ENCODE measurements at regions not wholly inside any gene's neighbourhood (a gene's known extent, or its start where the extent isn't known, plus 50 kb on each side); places are given as distances from the start of the nearest gene placed in this dataset.
A peak's percentile ranks its signal among the peaks of the same experiment; 100 is the strongest.

DNA sequence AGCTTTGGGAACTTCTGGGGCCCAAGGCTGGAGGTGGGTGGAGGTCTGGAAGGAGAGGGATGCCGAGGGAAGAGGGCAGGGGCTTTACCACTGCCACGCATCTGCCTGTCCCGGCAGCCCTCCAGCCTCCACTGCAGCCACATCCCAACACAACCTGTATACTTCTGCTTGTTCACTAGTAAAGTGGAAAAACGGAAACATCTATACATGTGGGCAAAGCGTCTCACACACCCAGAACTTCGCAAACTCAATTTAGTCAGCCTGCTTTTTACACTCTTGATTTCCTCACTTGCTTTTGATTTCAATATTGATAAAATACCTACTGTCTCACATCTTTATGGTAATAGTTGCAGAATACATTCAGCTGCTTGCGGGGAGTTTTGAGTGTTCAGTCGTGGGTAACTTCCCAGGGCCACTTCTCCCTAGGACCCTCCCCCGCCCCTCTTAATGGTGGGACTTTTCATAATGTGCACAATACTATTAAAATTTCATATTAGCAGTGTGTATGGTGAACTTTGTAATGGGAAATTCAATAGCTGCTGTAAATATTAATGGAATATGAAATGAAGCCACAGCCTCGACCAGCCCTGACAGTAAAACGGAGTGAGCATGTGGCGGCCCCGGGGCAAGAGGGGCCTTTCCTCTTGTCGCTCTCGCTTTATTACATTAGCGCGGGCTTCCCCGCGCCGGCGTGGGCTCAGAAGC, 85.2 kb downstream of the NR2F2 start:
- peak overlapping the region; percentile 23 to 71 (median 42) for H3K4me3 ChIP-seq
- TF ChIP-seq POLR2A (IDR thresholded peaks at IDR 0.05) (no peak), EP300 (IDR thresholded peaks at IDR 0.05) (no peak)
- TF ChIP-seq, protein P1, sequence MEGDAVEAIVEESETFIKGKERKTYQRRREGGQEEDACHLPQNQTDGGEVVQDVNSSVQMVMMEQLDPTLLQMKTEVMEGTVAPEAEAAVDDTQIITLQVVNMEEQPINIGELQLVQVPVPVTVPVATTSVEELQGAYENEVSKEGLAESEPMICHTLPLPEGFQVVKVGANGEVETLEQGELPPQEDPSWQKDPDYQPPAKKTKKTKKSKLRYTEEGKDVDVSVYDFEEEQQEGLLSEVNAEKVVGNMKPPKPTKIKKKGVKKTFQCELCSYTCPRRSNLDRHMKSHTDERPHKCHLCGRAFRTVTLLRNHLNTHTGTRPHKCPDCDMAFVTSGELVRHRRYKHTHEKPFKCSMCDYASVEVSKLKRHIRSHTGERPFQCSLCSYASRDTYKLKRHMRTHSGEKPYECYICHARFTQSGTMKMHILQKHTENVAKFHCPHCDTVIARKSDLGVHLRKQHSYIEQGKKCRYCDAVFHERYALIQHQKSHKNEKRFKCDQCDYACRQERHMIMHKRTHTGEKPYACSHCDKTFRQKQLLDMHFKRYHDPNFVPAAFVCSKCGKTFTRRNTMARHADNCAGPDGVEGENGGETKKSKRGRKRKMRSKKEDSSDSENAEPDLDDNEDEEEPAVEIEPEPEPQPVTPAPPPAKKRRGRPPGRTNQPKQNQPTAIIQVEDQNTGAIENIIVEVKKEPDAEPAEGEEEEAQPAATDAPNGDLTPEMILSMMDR (IDR thresholded peaks at IDR 0.05), result no peak
- peak overlapping the region; percentile 28 to 91 (median 78) for H3K27ac ChIP-seq
- no peaks in the 10 kb centered on the region for H3K9me3 ChIP-seq
- peaks cover 0 to 37% (median 2%) of the 10 kb centered on the region in 4 donors for H3K4me1 ChIP-seq
- no peak for DNase-seq (ENCODE audit: low spot score in 2 of 2)
- H3K36me3 ChIP-seq, result no peaks in the 10 kb centered on the region
- peaks cover 0 to 20% of the 10 kb centered on the region in 2 donors for H3K27me3 ChIP-seq
- 43 to 56% methylated on average over 15 to 21 of the region's 21 CpGs for WGBS, 2 donors

DNA sequence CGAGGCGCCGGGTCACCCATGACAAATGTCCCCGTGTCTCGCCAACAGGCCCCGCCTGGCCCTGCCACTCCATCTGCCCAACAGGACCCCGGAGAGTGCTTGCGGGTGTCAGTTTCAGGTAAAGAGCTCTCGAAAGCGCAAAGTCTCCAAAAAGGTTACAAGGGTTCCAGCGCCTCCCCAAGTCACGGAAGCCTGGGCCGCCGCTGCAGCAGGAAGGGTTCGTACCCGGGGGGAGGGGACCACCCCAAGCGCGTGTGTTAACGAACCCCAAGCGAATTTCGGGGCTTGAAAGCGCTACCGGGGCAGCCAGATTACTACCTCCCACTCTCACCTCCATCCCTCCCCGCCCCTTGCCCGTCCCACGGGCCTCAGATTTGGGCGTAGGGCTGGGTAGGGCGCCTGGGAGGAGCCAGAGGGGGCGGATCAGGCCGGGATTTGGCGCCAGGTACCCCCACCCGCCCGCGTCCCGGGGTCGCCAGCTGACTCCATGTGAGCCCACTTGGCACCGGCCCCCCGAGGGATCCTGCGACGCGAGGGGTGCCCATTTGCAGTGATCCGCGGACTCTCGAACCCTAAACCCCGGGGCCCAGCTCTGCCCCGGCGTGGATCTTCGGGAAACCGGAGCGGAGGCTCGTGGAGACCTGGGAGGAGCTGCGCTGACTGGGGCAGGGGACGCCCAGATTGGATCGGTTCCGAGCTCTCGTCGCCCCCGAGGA, 85.9 kb downstream of the NR2F2 start:
- Histone ChIP-seq H3K27me3 (peaks cover 0 to 20% of the 10 kb centered on the region in 2 donors), H3K4me3 (peak overlapping the region; percentile 23 to 71 (median 42)), H3K4me1 (peaks cover 0 to 30% (median 2%) of the 10 kb centered on the region in 4 donors), H3K36me3 (no peaks in the 10 kb centered on the region), H3K9me3 (no peaks in the 10 kb centered on the region), H3K27ac (peak overlapping the region; percentile 28 to 91 (median 78))
- 8 to 9% methylated on average over 24 to 25 of the region's 58 CpGs for WGBS, 2 donors
- no peak for DNase-seq (ENCODE audit: low spot score in 2 of 2)
- TF ChIP-seq, protein P1 (IDR thresholded peaks at IDR 0.05), result no peak
- TF ChIP-seq POLR2A (IDR thresholded peaks at IDR 0.05), result no peak
- TF ChIP-seq EP300 (IDR thresholded peaks at IDR 0.05), result no peak

GRCh38 chr15:96416934-96417759, 86.6 kb downstream of the NR2F2 start:
- peak overlapping the region; percentile 28 to 91 (median 78) for H3K27ac ChIP-seq
- peaks cover 0 to 20% of the 10 kb centered on the region in 2 donors for H3K27me3 ChIP-seq
- peak overlapping the region; percentile 23 to 71 (median 42) for H3K4me3 ChIP-seq
- peaks cover 0 to 25% (median 2%) of the 10 kb centered on the region in 4 donors for H3K4me1 ChIP-seq
- DNase-seq (ENCODE audit: low spot score in 2 of 2), result no peak
- no peaks in the 10 kb centered on the region for H3K9me3 ChIP-seq
- no peaks in the 10 kb centered on the region for H3K36me3 ChIP-seq
- TF ChIP-seq, protein P1 (IDR thresholded peaks at IDR 0.05), result no peak
- TF ChIP-seq EP300 (IDR thresholded peaks at IDR 0.05) (peak in 1 of 2 donors; percentile 41), POLR2A (IDR thresholded peaks at IDR 0.05) (peak in 1 of 2 donors; percentile 28)
- 7% methylated on average over 42 to 49 of the region's 51 CpGs for WGBS, 2 donors

DNA sequence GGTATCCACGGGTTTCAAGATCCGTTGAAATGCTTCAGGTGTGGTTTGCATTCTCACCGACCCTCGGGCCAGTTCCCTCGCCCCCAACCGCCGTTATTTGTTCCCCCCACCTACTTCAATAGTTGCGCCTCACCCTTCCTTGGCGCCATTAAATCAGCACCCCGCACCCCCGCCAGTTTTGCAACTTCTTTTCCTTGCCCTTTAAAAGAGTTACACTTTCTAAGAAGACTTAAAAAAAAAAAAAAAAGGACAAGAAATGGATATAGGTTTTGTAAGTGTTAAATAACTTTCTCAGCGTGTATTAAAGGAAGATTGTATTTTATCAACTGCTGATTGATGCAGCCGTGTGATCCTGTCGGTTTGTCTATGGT, 87.2 kb downstream of the NR2F2 start:
- peak overlapping the region in 2 of 4 donors; percentile 81 to 91 for H3K27ac ChIP-seq
- no peak for TF ChIP-seq EP300 (IDR thresholded peaks at IDR 0.05)
- TF ChIP-seq, protein P1 (IDR thresholded peaks at IDR 0.05), result no peak
- no peak for TF ChIP-seq POLR2A (IDR thresholded peaks at IDR 0.05)
- 54 to 59% methylated on average over 14 of the region's 14 CpGs for WGBS, 2 donors
- no peak overlapping the region for H3K4me3 ChIP-seq
- H3K27me3 ChIP-seq, result peaks cover 0 to 14% of the 10 kb centered on the region in 2 donors
- H3K36me3 ChIP-seq, result no peaks in the 10 kb centered on the region
- no peaks in the 10 kb centered on the region for H3K9me3 ChIP-seq
- no peak for DNase-seq (ENCODE audit: low spot score in 2 of 2)
- peaks cover 0 to 25% (median 2%) of the 10 kb centered on the region in 4 donors for H3K4me1 ChIP-seq

All from tibial nerve (tissue), 4 donors.